Breast epithelium (tissue), 4 donors: ENCODE measurements at regions not wholly inside any gene's neighbourhood (a gene's known extent, or its start where the extent isn't known, plus 50 kb on each side); places are given as distances from the start of the nearest gene placed in this dataset.

ENCODE experiments used
- DNase-seq, 2 donors: peaks; one replicate each; pipeline ENCODE4 v3.0.0-alpha.2; 2019; ENCODE audit warnings: low spot score in 2 of 2
- H3K27ac ChIP-seq, 2 donors: fragments of 200-600 bp; sonication (generic) in 1 of 2; one replicate each; pipeline ENCODE4 v1.5.1; 2016 to 2019; ENCODE audit warnings: mild to moderate bottlenecking in 1 of 2
- H3K27me3 ChIP-seq, 2 donors: fragments of 200-600 bp; sonication (generic) in 1 of 2; one replicate each; pipeline versions ENCODE4 v1.5.1 to v1.6.0; 2017 to 2019; ENCODE audit warnings: control low read depth in 1 of 2, mild to moderate bottlenecking in 1 of 2
- H3K36me3 ChIP-seq: fragments of 200-600 bp; one replicate; pipeline ENCODE4 v1.5.1; 2019
- H3K4me1 ChIP-seq, 2 donors: fragments of 200-600 bp; sonication (generic); one replicate each; pipeline ENCODE4 v1.5.1; 2016 to 2019; ENCODE audit warnings: control low read depth in 1 of 2
- H3K4me3 ChIP-seq, 3 donors: fragments of 200-600 bp; sonication (generic); 1 replicate in 2 of 3; 2 replicates in 1 of 3; pipeline ENCODE4 v1.5.1; 2016 to 2019; ENCODE audit warnings: mild to moderate bottlenecking in 3 of 3, moderate library complexity in 2 of 3
- H3K9me3 ChIP-seq, 2 donors: fragments of 200-600 bp; sonication (generic) in 1 of 2; one replicate each; pipeline ENCODE4 v1.5.1; 2016 to 2019; ENCODE audit warnings: control low read depth in 1 of 2
- POLR2A ChIP-seq: fragments of 450-650 bp; IDR thresholded peaks from one replicate; pipeline ENCODE4 v1.6.1; 2016; ENCODE audit warnings: antibody characterized with exemption, mild to moderate bottlenecking, moderate library complexity
- POLR2AphosphoS5 ChIP-seq, 3 donors: sonication (generic); formaldehyde crosslinking; IDR thresholded peaks; one replicate each; pipeline ENCODE4 v1.6.1; 2017; ENCODE audit warnings: antibody characterized with exemption in 3 of 3
- intact Hi-C: fragments of 100-400 bp; cut with DNase I; formaldehyde crosslinking; loops from one replicate; pipeline ENCODE4 v1.15.1; 2023; ENCODE audit warnings: low total_unique reads
- TF ChIP-seq, protein P1 (sequence below), 3 donors: fragments of 450-650 bp; IDR thresholded peaks; one replicate each; pipeline ENCODE4 v1.5.1; 2016 to 2017; ENCODE audit warnings: antibody characterized with exemption in 3 of 3, mild to moderate bottlenecking in 3 of 3, moderate library complexity in 3 of 3

DNA sequence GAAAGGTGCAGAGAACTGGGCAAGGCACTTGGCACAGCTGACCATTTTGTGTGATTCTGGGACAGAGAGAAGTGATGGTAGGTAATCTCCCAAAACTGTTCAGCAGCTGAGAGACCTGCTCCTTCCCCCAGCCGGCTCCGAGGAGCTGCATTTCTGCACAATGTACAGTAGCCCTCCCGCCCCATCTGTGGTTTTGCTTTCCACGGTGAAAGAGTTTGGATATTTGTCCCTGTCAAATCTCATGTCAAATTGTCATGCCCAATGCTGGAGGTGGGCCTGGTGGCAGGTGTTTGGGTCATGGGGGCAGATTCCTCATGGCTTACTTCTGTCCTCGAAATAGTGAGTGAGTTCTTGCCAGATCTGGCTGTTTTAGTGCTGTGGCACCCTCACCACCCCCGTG is 90.5 kb upstream of the CD99 start:
- Histone ChIP-seq H3K27me3 (no peaks in the 10 kb centered on the region), H3K27ac (no peak overlapping the region), H3K9me3 (no peaks in the 10 kb centered on the region), H3K36me3 (no peaks in the 10 kb centered on the region), H3K4me1 (no peaks in the 10 kb centered on the region), H3K4me3 (no peak overlapping the region)
- DNase-seq: no peak
- intact Hi-C loops: no loop called here
- TF ChIP-seq POLR2AphosphoS5 (IDR thresholded peaks at IDR 0.05) (no peak), POLR2A (no peak)
- TF ChIP-seq, protein P1, sequence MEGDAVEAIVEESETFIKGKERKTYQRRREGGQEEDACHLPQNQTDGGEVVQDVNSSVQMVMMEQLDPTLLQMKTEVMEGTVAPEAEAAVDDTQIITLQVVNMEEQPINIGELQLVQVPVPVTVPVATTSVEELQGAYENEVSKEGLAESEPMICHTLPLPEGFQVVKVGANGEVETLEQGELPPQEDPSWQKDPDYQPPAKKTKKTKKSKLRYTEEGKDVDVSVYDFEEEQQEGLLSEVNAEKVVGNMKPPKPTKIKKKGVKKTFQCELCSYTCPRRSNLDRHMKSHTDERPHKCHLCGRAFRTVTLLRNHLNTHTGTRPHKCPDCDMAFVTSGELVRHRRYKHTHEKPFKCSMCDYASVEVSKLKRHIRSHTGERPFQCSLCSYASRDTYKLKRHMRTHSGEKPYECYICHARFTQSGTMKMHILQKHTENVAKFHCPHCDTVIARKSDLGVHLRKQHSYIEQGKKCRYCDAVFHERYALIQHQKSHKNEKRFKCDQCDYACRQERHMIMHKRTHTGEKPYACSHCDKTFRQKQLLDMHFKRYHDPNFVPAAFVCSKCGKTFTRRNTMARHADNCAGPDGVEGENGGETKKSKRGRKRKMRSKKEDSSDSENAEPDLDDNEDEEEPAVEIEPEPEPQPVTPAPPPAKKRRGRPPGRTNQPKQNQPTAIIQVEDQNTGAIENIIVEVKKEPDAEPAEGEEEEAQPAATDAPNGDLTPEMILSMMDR (IDR thresholded peaks at IDR 0.05): no peak

DNA sequence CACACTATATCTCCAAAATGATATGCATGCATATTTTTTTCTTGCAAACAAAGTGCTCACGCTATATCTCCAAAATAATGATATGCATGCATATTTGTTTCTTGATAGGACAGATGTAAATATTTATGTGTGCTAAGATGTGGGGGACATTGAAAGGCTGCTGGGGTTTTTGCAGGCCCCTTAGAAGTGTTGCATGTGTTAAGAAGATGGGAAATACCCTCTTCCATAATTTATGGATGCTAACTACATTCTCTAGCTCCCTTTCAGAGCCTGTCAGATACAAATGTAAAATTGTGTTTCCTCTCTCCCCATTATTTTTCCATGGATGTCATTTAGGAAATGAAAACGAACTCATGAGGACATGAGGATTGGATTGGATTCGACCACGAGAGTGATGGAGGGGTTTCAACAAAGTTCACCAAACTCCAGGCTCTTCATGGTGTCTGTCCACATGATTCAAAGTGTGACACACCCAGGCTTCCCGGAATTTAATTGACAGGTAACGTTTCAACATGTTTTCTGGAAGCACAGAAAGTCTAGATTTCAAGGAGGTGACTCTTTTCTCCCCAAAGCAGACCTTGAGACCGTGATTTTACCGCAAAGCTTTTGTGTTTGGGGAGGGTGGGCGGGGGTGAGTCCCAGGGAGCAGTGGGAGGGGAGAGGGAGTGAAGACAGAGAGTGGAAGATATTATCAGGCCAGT is 94.4 kb upstream of the CD99 start:
- intact Hi-C loops: no loop called here
- no peak overlapping the region for H3K27ac ChIP-seq
- no peaks in the 10 kb centered on the region for H3K36me3 ChIP-seq
- H3K9me3 ChIP-seq: no peaks in the 10 kb centered on the region
- no peaks in the 10 kb centered on the region for H3K4me1 ChIP-seq
- no peak overlapping the region for H3K4me3 ChIP-seq
- DNase-seq: no peak
- H3K27me3 ChIP-seq: no peaks in the 10 kb centered on the region
- TF ChIP-seq, protein P1 (IDR thresholded peaks at IDR 0.05): no peak
- TF ChIP-seq POLR2A: no peak

DNA sequence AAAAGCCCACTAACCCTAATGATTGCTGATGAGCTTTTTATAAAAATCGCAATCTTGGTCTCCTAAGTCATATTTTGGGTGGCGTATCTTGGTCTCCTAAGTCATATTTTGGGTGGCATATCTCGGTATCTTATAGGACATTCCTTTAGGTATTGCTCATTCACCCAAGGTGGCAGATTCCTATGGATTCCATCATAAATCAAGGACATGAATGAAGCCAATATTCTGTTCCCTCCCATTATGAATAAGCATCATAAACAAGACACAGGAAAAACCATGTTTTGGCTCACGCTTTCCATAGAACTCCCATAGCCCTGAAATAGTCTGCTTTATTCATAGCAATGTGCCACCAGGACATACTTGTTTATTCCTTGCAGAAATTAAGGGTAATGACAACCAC is 95.0 kb upstream of the CD99 start:
- H3K9me3 ChIP-seq: no peaks in the 10 kb centered on the region
- TF ChIP-seq, protein P1 (IDR thresholded peaks at IDR 0.05): no peak
- TF ChIP-seq POLR2AphosphoS5 (IDR thresholded peaks at IDR 0.05): no peak
- TF ChIP-seq POLR2A: no peak
- H3K4me3 ChIP-seq: no peak overlapping the region
- H3K36me3 ChIP-seq: no peaks in the 10 kb centered on the region
- no peak for DNase-seq
- no peaks in the 10 kb centered on the region for H3K4me1 ChIP-seq
- H3K27ac ChIP-seq: no peak overlapping the region
- intact Hi-C loops: no loop called here
- no peaks in the 10 kb centered on the region for H3K27me3 ChIP-seq

DNA sequence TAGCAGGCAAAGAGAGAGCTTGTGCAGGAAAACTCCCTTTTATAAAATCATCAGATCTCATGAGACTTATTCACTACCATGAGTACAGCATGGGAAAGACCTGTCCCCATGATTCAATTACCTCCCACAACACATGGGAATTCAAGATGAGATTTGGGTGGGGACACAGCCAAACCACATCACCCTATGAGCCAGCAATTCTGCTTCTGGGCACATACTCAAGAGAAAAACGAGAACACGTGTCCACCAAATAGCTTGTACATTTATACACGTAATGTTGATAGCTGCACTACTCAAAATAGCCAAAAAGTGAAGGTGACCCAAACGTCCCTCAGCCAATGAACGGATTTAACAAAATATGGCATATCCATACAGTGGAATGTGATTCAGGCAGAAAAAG is 94.5 kb upstream of the DHRSX start:
- DNase-seq: no peak
- Histone ChIP-seq H3K36me3 (no peaks in the 10 kb centered on the region), H3K4me1 (no peaks in the 10 kb centered on the region), H3K27ac (no peak overlapping the region), H3K9me3 (no peaks in the 10 kb centered on the region), H3K27me3 (no peaks in the 10 kb centered on the region), H3K4me3 (no peak overlapping the region)
- TF ChIP-seq POLR2AphosphoS5 (IDR thresholded peaks at IDR 0.05): no peak
- TF ChIP-seq, protein P1 (IDR thresholded peaks at IDR 0.05): no peak
- TF ChIP-seq POLR2A: no peak
- intact Hi-C loops: loop anchor here (2.0 kb wide), 1 partner anchor 28 kb away; no protein-coding TSS in a partner anchor

DNA sequence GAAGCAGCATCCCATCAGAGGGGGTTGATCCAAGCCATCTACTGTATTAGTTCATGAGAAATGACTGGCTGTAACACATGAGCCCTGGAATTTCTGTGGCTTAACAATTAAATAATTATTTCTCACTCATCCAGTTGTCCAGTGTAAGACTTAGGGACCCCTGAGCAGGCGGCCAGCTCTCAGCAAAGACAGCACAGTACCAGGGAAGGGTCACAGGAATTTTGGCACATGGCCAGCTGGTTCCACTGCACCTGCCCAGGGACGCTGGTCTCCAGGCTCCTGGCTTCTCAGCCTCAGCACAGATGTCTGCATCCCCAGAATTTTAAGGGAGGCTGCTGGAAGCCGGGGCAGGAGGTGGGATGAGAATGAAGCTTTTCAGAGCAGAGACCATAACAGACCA is 93.7 kb upstream of the DHRSX start:
- intact Hi-C loops: loop anchor here (2.0 kb wide), 1 partner anchor 28 kb away; no protein-coding TSS in a partner anchor
- Histone ChIP-seq H3K27ac (no peak overlapping the region), H3K4me3 (no peak overlapping the region), H3K9me3 (no peaks in the 10 kb centered on the region), H3K4me1 (no peaks in the 10 kb centered on the region), H3K27me3 (no peaks in the 10 kb centered on the region), H3K36me3 (no peaks in the 10 kb centered on the region)
- TF ChIP-seq POLR2A (no peak), POLR2AphosphoS5 (IDR thresholded peaks at IDR 0.05) (no peak)
- TF ChIP-seq, protein P1 (IDR thresholded peaks at IDR 0.05): no peak
- no peak for DNase-seq
